ENCODE measurements at regions not wholly inside any gene's neighbourhood (a gene's known extent, or its start where the extent isn't known, plus 50 kb on each side); places are given as distances from the start of the nearest gene placed in this dataset.

GRCh38 chr20:11429168-11429567 is 488.5 kb upstream of the BTBD3 start:
- no peak for ATAC-seq
- H3K27me3 ChIP-seq (ENCODE audit: control insufficient read depth, insufficient read depth, low read length): no peaks in the 10 kb centered on the region
- H3K27ac ChIP-seq (ENCODE audit: low read length): no peak overlapping the region
- H3K9me3 ChIP-seq (ENCODE audit: control insufficient read depth, insufficient read depth, low read depth, low read length): no peaks in the 10 kb centered on the region
- TF ChIP-seq CTCF (IDR thresholded peaks at IDR 0.05) (no peak), POLR2AphosphoS5 (IDR thresholded peaks at IDR 0.05; ENCODE audit: low read depth, low read length) (no peak), TCF7L2 (IDR thresholded peaks at IDR 0.05; ENCODE audit: low read depth, low read length) (no peak), REST (IDR thresholded peaks at IDR 0.05; ENCODE audit: insufficient read depth in 1 of 2, low read depth in 2 of 2, low read length in 1 of 2) (no peak), SIN3A (IDR thresholded peaks at IDR 0.05; ENCODE audit: borderline replicate concordance, insufficient read depth, low read depth, low read length) (no peak)
- no TSS peak for BruUV-seq (replicated peaks)
- POLR2A ChIA-PET: no interaction called here
- in situ Hi-C loops (cut with HindIII; ENCODE audit: low pct_unique_long_range_greater_than_20kb, low sequenced_read_pairs): no loop called here
- no peaks in the 10 kb centered on the region for H3K4me1 ChIP-seq (ENCODE audit: control insufficient read depth, insufficient read depth, low read length)
- DNase-seq (ENCODE audit: low read depth, low spot score): no peak
- CTCF ChIA-PET: no interaction called here
- intact Hi-C loops (cut with micrococcal nuclease; ENCODE audit: unreplicated experiment): no loop called here
- no peak overlapping the region for H3K4me3 ChIP-seq (ENCODE audit: low read depth in 2 of 2, low read length in 2 of 2)
- no peaks in the 10 kb centered on the region for H3K36me3 ChIP-seq (ENCODE audit: control insufficient read depth, insufficient read depth, low read length)

- Histone ChIP-seq H3K4me1 (ENCODE audit: control insufficient read depth, insufficient read depth, low read length) (no peaks in the 10 kb centered on the region), H3K4me3 (ENCODE audit: low read depth in 2 of 2, low read length in 2 of 2) (no peak overlapping the region), H3K27me3 (ENCODE audit: control insufficient read depth, insufficient read depth, low read length) (no peaks in the 10 kb centered on the region), H3K36me3 (ENCODE audit: control insufficient read depth, insufficient read depth, low read length) (no peaks in the 10 kb centered on the region), H3K27ac (ENCODE audit: low read length) (no peak overlapping the region), H3K9me3 (ENCODE audit: control insufficient read depth, insufficient read depth, low read depth, low read length) (no peaks in the 10 kb centered on the region)
- in situ Hi-C loops (cut with HindIII; ENCODE audit: low pct_unique_long_range_greater_than_20kb, low sequenced_read_pairs) (no loop called here), intact Hi-C loops (cut with micrococcal nuclease; ENCODE audit: unreplicated experiment) (no loop called here)
- BruUV-seq (replicated peaks): no TSS peak
- POLR2A ChIA-PET: no interaction called here
- TF ChIP-seq POLR2AphosphoS5 (IDR thresholded peaks at IDR 0.05; ENCODE audit: low read depth, low read length) (no peak), REST (IDR thresholded peaks at IDR 0.05; ENCODE audit: insufficient read depth in 1 of 2, low read depth in 2 of 2, low read length in 1 of 2) (no peak), TCF7L2 (IDR thresholded peaks at IDR 0.05; ENCODE audit: low read depth, low read length) (no peak), SIN3A (IDR thresholded peaks at IDR 0.05; ENCODE audit: borderline replicate concordance, insufficient read depth, low read depth, low read length) (no peak), CTCF (IDR thresholded peaks at IDR 0.05) (no peak)
- CTCF ChIA-PET: no interaction called here
- no peak for DNase-seq (ENCODE audit: low read depth, low spot score)
- no peak for ATAC-seq
Measured at GRCh38 chr20:11429889-11430519, 487.7 kb upstream of the BTBD3 start.

All from Panc1 (cell line).